GM21576 (cell line): ENCODE measurements at regions not wholly inside any gene's neighbourhood (a gene's known extent, or its start where the extent isn't known, plus 50 kb on each side); places are given as distances from the start of the nearest gene placed in this dataset.
"Not testable (repeated sequence)": the region's sequence is repeated elsewhere in the genome, so short reads cannot be mapped to it uniquely, and the experiment has no call there.

ENCODE experiments used
- ATAC-seq: cut with Tn5 transposase; IDR thresholded peaks from one replicate; pipeline ENCODE4 v1.9.1; 2021; ENCODE audit warnings: mild to moderate bottlenecking, moderate library complexity; ENCODE audit not compliant: unreplicated experiment

GRCh38 chr5:83810511-83810910, 89.9 kb upstream of the HAPLN1 start:
- ATAC-seq = no peak

GRCh38 chr5:83802686-83803085, 82.0 kb upstream of the HAPLN1 start:
- no peak for ATAC-seq

GRCh38 chr5:83800201-83800600, 79.5 kb upstream of the HAPLN1 start:
- ATAC-seq = no peak

- not testable (repeated sequence) for ATAC-seq
Observed at GRCh38 chr5:83799020-83799419, 78.4 kb upstream of the HAPLN1 start.

GRCh38 chr5:83789371-83789770, 68.7 kb upstream of the HAPLN1 start:
- ATAC-seq = no peak

- no peak for ATAC-seq
Observed at GRCh38 chr5:83787631-83788030, 67.0 kb upstream of the HAPLN1 start.

GRCh38 chr5:83785176-83785668, 64.6 kb upstream of the HAPLN1 start:
- no peak for ATAC-seq

- no peak for ATAC-seq
Observed at GRCh38 chr5:83780699-83781350, 60.2 kb upstream of the HAPLN1 start.

- no peak for ATAC-seq
Observed at GRCh38 chr5:83777856-83778255, 57.2 kb upstream of the HAPLN1 start.

- no peak for ATAC-seq
Observed at GRCh38 chr5:83776437-83777031, 55.9 kb upstream of the HAPLN1 start.
